ENCODE measurements at regions not wholly inside any gene's neighbourhood (a gene's known extent, or its start where the extent isn't known, plus 50 kb on each side); places are given as distances from the start of the nearest gene placed in this dataset.

DNA sequence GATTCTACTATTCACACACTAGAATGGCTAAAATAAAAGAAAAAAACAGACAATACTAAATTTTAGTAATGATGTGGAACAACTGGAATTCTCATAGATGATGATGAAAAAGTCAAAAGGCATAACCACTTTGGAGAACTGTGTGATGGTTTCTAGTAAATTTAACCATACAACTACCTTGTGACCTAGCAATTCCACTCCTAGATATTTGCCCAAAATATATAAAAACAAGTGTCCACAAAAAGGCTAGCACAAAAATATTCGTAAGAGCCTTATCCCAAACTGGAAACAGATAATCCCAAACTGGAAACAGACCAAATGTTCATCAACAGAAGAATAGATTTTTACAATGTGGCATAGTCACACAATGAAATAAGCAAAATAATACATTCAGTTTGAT, 67.9 kb upstream of the PGBD5 start:
- TF ChIP-seq, protein P1, sequence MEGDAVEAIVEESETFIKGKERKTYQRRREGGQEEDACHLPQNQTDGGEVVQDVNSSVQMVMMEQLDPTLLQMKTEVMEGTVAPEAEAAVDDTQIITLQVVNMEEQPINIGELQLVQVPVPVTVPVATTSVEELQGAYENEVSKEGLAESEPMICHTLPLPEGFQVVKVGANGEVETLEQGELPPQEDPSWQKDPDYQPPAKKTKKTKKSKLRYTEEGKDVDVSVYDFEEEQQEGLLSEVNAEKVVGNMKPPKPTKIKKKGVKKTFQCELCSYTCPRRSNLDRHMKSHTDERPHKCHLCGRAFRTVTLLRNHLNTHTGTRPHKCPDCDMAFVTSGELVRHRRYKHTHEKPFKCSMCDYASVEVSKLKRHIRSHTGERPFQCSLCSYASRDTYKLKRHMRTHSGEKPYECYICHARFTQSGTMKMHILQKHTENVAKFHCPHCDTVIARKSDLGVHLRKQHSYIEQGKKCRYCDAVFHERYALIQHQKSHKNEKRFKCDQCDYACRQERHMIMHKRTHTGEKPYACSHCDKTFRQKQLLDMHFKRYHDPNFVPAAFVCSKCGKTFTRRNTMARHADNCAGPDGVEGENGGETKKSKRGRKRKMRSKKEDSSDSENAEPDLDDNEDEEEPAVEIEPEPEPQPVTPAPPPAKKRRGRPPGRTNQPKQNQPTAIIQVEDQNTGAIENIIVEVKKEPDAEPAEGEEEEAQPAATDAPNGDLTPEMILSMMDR (IDR thresholded peaks at IDR 0.05) = no peak
- no peak for TF ChIP-seq EZH2 (IDR thresholded peaks at IDR 0.05)
- TF ChIP-seq EZH2phosphoT487 (IDR thresholded peaks at IDR 0.05) = no peak

Measured in neural progenitor cell (in vitro differentiated cells).